IPS-20b (cell line): ENCODE measurements at regions not wholly inside any gene's neighbourhood (a gene's known extent, or its start where the extent isn't known, plus 50 kb on each side); places are given as distances from the start of the nearest gene placed in this dataset.
"Not testable (repeated sequence)": the region's sequence is repeated elsewhere in the genome, so short reads cannot be mapped to it uniquely, and the experiment has no call there.

ENCODE experiments used
- H3K27ac ChIP-seq: one replicate; pipeline ENCODE4 v1.5.1; 2013; ENCODE audit warnings: low read length
- H3K27me3 ChIP-seq: 2 replicates; pipeline ENCODE4 v1.6.1; 2013; ENCODE audit warnings: mild to moderate bottlenecking, low read length, inconsistent platforms; ENCODE audit not compliant: insufficient read depth
- H3K36me3 ChIP-seq: 2 replicates; pipeline ENCODE4 v1.6.1; 2013; ENCODE audit warnings: low read depth, mild to moderate bottlenecking, inconsistent platforms, low read length, moderate library complexity; ENCODE audit not compliant: insufficient read depth
- H3K4me1 ChIP-seq: 2 replicates; pipeline ENCODE4 v1.6.1; 2013; ENCODE audit warnings: mild to moderate bottlenecking, control low read depth, inconsistent platforms, low read length, moderate library complexity; ENCODE audit not compliant: insufficient read depth
- H3K4me3 ChIP-seq: 2 replicates; pipeline ENCODE4 v1.5.1; 2013; ENCODE audit warnings: mild to moderate bottlenecking, low read length, inconsistent platforms
- H3K9ac ChIP-seq: 2 replicates; pipeline ENCODE4 v1.6.1; 2013; ENCODE audit warnings: low read depth, mild to moderate bottlenecking, inconsistent platforms, low read length, moderate library complexity
- H3K9me3 ChIP-seq: 2 replicates; pipeline ENCODE4 v1.6.1; 2013; ENCODE audit warnings: mild to moderate bottlenecking, low read depth, low read length, inconsistent platforms; ENCODE audit not compliant: insufficient read depth

DNA sequence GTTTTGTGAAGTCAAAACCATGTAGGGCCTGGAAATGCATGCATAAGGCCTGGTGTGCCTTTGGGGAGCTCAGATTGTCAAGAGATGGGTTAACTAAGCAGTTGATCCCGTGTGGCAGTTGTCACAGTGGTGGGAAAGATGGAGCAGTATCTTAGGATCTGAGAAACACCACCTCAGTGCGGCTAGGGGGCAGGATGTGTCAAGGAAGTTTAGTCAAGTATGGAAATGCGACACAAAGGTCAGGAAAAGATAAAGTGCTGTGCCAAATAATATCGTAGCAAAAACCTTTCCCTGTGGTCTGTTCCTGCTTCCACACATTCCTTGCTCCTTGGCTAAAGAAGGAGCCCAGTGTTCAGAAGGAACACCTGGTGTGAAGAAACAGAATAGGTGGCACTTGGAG, 396.4 kb downstream of the EDEM1 start:
- H3K4me3 ChIP-seq: no peak overlapping the region

GRCh38 chr3:5585085-5585484, 397.6 kb downstream of the EDEM1 start:
- no peak overlapping the region for H3K4me3 ChIP-seq
- H3K9ac ChIP-seq: no peak overlapping the region

More for the DNA sequence above, 396.4 kb downstream of the EDEM1 start:
- H3K9ac ChIP-seq: no peak overlapping the region
- no peaks in the 10 kb centered on the region for H3K36me3 ChIP-seq
- H3K27me3 ChIP-seq: no peaks in the 10 kb centered on the region
- H3K9me3 ChIP-seq: no peaks in the 10 kb centered on the region
- H3K4me1 ChIP-seq: 0 out of 2 replicates have a peak, but pooled peaks cover 3% of the 10 kb centered on the region
- no peak overlapping the region for H3K27ac ChIP-seq

GRCh38 chr3:5606884-5607472, 419.5 kb downstream of the EDEM1 start:
- Histone ChIP-seq H3K9ac (no peak overlapping the region), H3K4me1 (no peaks in the 10 kb centered on the region), H3K4me3 (no peak overlapping the region), H3K36me3 (no peaks in the 10 kb centered on the region), H3K27ac (no peak overlapping the region), H3K9me3 (0 out of 2 replicates have a peak, but pooled peaks cover 2% of the 10 kb centered on the region), H3K27me3 (no peaks in the 10 kb centered on the region)

More at GRCh38 chr3:5585085-5585484, 397.6 kb downstream of the EDEM1 start:
- H3K9me3 ChIP-seq: no peaks in the 10 kb centered on the region
- H3K27ac ChIP-seq: no peak overlapping the region
- 0 out of 2 replicates have a peak, but pooled peaks cover 3% of the 10 kb centered on the region for H3K4me1 ChIP-seq
- no peaks in the 10 kb centered on the region for H3K27me3 ChIP-seq
- no peaks in the 10 kb centered on the region for H3K36me3 ChIP-seq

GRCh38 chr3:5607581-5607980, 420.1 kb downstream of the EDEM1 start:
- H3K9ac ChIP-seq: no peak overlapping the region
- no peaks in the 10 kb centered on the region for H3K36me3 ChIP-seq
- no peaks in the 10 kb centered on the region for H3K4me1 ChIP-seq
- no peak overlapping the region for H3K27ac ChIP-seq
- H3K27me3 ChIP-seq: no peaks in the 10 kb centered on the region
- no peaks in the 10 kb centered on the region for H3K9me3 ChIP-seq
- no peak overlapping the region for H3K4me3 ChIP-seq

- not testable (repeated sequence) for H3K4me3 ChIP-seq, H3K27me3 ChIP-seq, H3K27ac ChIP-seq, H3K9ac ChIP-seq, H3K36me3 ChIP-seq, H3K4me1 ChIP-seq, H3K9me3 ChIP-seq
These were observed 421.5 kb downstream of the EDEM1 start for GRCh38 chr3:5608971-5609370.

- Histone ChIP-seq H3K9me3 (no peaks in the 10 kb centered on the region), H3K27ac (no peak overlapping the region), H3K36me3 (no peaks in the 10 kb centered on the region), H3K4me3 (no peak overlapping the region), H3K27me3 (no peaks in the 10 kb centered on the region), H3K4me1 (no peaks in the 10 kb centered on the region), H3K9ac (no peak overlapping the region)
These were observed 426.1 kb downstream of the EDEM1 start for GRCh38 chr3:5613599-5613998.

GRCh38 chr3:5616873-5617272, 429.4 kb downstream of the EDEM1 start:
- H3K36me3 ChIP-seq: no peaks in the 10 kb centered on the region
- no peak overlapping the region for H3K9ac ChIP-seq
- H3K9me3 ChIP-seq: no peaks in the 10 kb centered on the region
- no peak overlapping the region for H3K27ac ChIP-seq
- no peaks in the 10 kb centered on the region for H3K4me1 ChIP-seq
- no peaks in the 10 kb centered on the region for H3K27me3 ChIP-seq
- no peak overlapping the region for H3K4me3 ChIP-seq

DNA sequence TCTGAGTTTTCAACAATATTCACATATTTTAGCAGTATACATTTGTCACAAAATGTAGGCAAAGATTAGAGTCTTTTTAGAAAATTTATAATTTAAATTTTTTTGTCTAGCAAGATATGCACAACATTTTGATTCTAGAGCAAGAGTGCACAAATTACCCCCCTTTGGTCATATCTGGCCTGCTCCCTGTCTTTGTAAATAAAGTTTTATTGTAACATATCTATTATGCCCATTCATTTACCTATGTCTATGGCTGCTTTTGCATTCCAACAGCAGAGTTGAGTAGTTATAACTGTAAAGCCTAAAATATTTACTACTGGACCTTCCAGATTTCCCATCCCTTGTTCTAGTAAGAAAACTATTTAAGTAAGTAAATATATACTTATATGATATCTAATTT, 430.7 kb downstream of the EDEM1 start:
- no peak overlapping the region for H3K4me3 ChIP-seq
- H3K27me3 ChIP-seq: no peaks in the 10 kb centered on the region

DNA sequence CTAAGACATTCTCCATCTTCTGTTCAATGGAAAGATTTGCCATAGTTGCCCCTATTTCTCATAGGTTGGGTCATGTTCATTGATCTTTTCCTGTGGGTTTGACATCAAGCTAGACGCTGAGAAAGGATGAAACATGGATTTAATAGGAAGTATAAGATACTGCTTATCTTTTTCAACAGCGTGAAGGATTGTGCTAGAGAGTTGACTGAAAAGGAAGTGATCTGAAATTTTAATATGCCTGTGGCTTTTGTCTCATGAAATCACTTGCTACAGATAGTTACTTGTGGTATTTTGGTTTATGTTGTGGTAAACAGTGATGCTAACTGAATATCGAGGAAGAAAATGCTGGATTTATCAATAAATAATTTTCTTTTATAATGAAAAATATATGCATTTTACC, 442.9 kb downstream of the EDEM1 start:
- H3K4me1 ChIP-seq: no peaks in the 10 kb centered on the region
- H3K27me3 ChIP-seq: no peaks in the 10 kb centered on the region
- no peak overlapping the region for H3K27ac ChIP-seq
- no peak overlapping the region for H3K4me3 ChIP-seq
- no peaks in the 10 kb centered on the region for H3K36me3 ChIP-seq
- H3K9ac ChIP-seq: no peak overlapping the region
- H3K9me3 ChIP-seq: no peaks in the 10 kb centered on the region

More for the DNA sequence above, 430.7 kb downstream of the EDEM1 start:
- no peaks in the 10 kb centered on the region for H3K4me1 ChIP-seq
- H3K27ac ChIP-seq: no peak overlapping the region
- no peaks in the 10 kb centered on the region for H3K36me3 ChIP-seq
- H3K9ac ChIP-seq: no peak overlapping the region
- no peaks in the 10 kb centered on the region for H3K9me3 ChIP-seq

DNA sequence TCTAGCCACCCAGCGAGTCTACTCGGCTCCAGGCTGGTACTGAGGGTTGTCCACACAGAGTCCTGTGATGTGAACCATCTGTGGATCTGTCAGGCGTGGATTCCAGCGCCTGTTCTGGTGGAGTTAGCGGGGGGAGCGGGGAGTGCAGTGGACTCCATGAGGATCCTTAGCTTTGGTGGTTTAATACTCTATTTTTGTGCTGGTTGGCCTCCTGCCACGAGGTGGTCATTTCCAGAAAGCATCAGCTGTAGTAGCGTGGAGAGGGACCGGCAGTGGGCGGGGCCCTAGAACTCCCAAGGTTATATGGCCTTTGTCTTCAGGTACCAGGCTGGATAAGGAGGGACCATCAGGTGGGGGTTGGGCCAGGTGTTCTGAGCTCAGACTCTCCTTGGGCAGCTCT, 446.5 kb downstream of the EDEM1 start:
- Histone ChIP-seq H3K27ac (no peak overlapping the region), H3K27me3 (no peaks in the 10 kb centered on the region), H3K4me1 (no peaks in the 10 kb centered on the region), H3K36me3 (no peaks in the 10 kb centered on the region), H3K9ac (no peak overlapping the region), H3K4me3 (no peak overlapping the region), H3K9me3 (no peaks in the 10 kb centered on the region)

- Histone ChIP-seq H3K9me3 (0 out of 2 replicates have a peak, but pooled peaks cover 2% of the 10 kb centered on the region), H3K4me1 (no peaks in the 10 kb centered on the region), H3K36me3 (no peaks in the 10 kb centered on the region), H3K9ac (no peak overlapping the region), H3K27ac (no peak overlapping the region), H3K4me3 (no peak overlapping the region), H3K27me3 (no peaks in the 10 kb centered on the region)
These were observed 446.9 kb downstream of the EDEM1 start for GRCh38 chr3:5634411-5634810.

GRCh38 chr3:5635746-5636145, 448.2 kb downstream of the EDEM1 start:
- no peaks in the 10 kb centered on the region for H3K36me3 ChIP-seq
- no peak overlapping the region for H3K4me3 ChIP-seq
- H3K4me1 ChIP-seq: no peaks in the 10 kb centered on the region
- H3K9ac ChIP-seq: no peak overlapping the region
- H3K9me3 ChIP-seq: 0 out of 2 replicates have a peak, but pooled peaks cover 2% of the 10 kb centered on the region
- no peak overlapping the region for H3K27ac ChIP-seq
- no peaks in the 10 kb centered on the region for H3K27me3 ChIP-seq
